ENCODE measurements at regions not wholly inside any gene's neighbourhood (a gene's known extent, or its start where the extent isn't known, plus 50 kb on each side); places are given as distances from the start of the nearest gene placed in this dataset.

DNA sequence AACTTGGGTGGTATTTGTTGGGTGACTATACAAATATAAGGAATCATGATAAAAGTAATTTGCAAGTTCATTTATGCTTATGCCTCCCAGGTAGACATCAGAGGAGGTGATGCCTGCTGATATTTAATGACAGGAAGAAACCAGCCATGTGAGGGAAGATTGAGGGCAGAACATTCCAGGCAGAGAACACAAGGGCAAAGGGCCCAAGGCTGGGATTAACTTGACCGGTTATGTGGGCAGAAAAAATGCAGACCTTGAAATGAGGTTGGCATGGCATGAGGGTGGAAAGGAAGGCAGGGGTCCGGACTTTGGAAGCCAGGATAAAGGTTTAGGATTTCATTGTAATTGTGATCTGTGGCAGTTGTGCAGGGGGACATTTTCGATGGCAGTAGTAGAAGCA, 68.0 kb upstream of the MTPN start:
- H3K79me2 ChIP-seq (ENCODE audit: insufficient read depth): no peaks in the 10 kb centered on the region
- no peaks in the 10 kb centered on the region for H4K20me1 ChIP-seq (ENCODE audit: insufficient read depth)
- no peak overlapping the region for H3K27ac ChIP-seq
- DNase-seq: no peak
- H3K9me3 ChIP-seq (ENCODE audit: low read depth): no peaks in the 10 kb centered on the region
- TF ChIP-seq EZH2phosphoT487 (IDR thresholded peaks at IDR 0.05; ENCODE audit: insufficient read depth, low read depth) (no peak), EZH2 (IDR thresholded peaks at IDR 0.05; ENCODE audit: insufficient read depth, poor library complexity, severe bottlenecking) (no peak)
- H3K36me3 ChIP-seq (ENCODE audit: low read depth): no peaks in the 10 kb centered on the region
- H2AFZ ChIP-seq: no peak overlapping the region
- WGBS, 2 experiments (ENCODE audit: low coverage in 1 of 2, low lambda C conversion rate in 2 of 2, missing lambda C conversion rate in 2 of 2): 43 to 54% methylated on average over 3 of the region's 3 CpGs
- no peak overlapping the region for H3K4me2 ChIP-seq (ENCODE audit: unreplicated experiment)
- H3F3A ChIP-seq (ENCODE audit: insufficient read depth): no peaks in the 10 kb centered on the region
- H3K9me2 ChIP-seq (ENCODE audit: insufficient read depth): no peaks in the 10 kb centered on the region
- no peaks in the 10 kb centered on the region for H3K4me1 ChIP-seq (ENCODE audit: insufficient read depth)
- in situ Hi-C loops (cut with MboI): no loop called here
- no peak overlapping the region for H3K4me3 ChIP-seq
- no peaks in the 10 kb centered on the region for H3K27me3 ChIP-seq (replicated peaks; ENCODE audit: insufficient read depth)
- no peak overlapping the region for H3K9ac ChIP-seq

DNA sequence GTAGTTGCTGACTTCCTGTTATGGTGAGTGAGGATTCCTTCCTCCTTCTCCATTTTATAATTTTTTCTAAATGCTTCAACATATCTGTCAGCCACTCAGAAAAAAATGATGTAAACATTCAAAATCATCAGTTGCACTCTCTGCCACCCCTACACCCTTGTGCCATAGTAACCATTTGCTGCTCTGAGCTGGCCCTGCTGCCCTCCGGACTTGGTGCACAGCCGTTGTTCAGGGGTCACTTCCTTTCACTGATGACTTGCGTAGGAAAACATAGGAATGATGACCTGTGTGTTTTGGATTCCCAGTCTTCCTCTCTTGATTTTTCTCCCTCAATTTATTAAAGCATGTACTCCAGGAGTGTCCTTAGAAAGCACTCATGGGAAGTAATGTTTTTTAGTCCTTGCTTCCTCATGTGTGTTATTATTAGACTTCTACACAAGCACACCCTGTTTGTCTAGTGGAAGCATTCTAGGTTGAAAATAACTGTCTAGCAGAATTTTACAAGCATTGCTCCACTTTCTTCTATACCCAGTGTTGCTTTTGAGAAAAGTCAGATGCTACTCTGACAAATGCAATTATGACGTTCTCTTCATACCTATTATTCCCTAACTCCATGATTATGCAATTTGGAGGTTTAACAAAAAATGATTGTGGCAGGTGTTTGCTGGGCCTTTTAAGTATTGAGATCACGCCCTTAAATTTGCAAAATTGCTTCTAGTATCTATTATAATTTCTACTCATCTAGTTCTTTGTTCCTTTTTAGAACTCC, 62.6 kb upstream of the MTPN start:
- H3K9ac ChIP-seq: no peak overlapping the region
- H3F3A ChIP-seq (ENCODE audit: insufficient read depth): no peaks in the 10 kb centered on the region
- H3K4me3 ChIP-seq: no peak overlapping the region
- no peaks in the 10 kb centered on the region for H3K27me3 ChIP-seq (replicated peaks; ENCODE audit: insufficient read depth)
- H3K4me2 ChIP-seq (ENCODE audit: unreplicated experiment): no peak overlapping the region
- H2AFZ ChIP-seq: no peak overlapping the region
- H3K36me3 ChIP-seq (ENCODE audit: low read depth): no peaks in the 10 kb centered on the region
- no peaks in the 10 kb centered on the region for H3K79me2 ChIP-seq (ENCODE audit: insufficient read depth)
- in situ Hi-C loops (cut with MboI): no loop called here
- no peaks in the 10 kb centered on the region for H3K9me3 ChIP-seq (ENCODE audit: low read depth)
- no peak for DNase-seq
- H3K9me2 ChIP-seq (ENCODE audit: insufficient read depth): no peaks in the 10 kb centered on the region
- H4K20me1 ChIP-seq (ENCODE audit: insufficient read depth): no peaks in the 10 kb centered on the region
- H3K4me1 ChIP-seq (ENCODE audit: insufficient read depth): no peaks in the 10 kb centered on the region
- WGBS, 2 experiments (ENCODE audit: low coverage in 1 of 2, low lambda C conversion rate in 2 of 2, missing lambda C conversion rate in 2 of 2): 55 to 60% methylated on average over 5 of the region's 5 CpGs
- TF ChIP-seq EZH2 (IDR thresholded peaks at IDR 0.05; ENCODE audit: insufficient read depth, poor library complexity, severe bottlenecking) (no peak), EZH2phosphoT487 (IDR thresholded peaks at IDR 0.05; ENCODE audit: insufficient read depth, low read depth) (no peak)
- H3K27ac ChIP-seq: no peak overlapping the region

DNA sequence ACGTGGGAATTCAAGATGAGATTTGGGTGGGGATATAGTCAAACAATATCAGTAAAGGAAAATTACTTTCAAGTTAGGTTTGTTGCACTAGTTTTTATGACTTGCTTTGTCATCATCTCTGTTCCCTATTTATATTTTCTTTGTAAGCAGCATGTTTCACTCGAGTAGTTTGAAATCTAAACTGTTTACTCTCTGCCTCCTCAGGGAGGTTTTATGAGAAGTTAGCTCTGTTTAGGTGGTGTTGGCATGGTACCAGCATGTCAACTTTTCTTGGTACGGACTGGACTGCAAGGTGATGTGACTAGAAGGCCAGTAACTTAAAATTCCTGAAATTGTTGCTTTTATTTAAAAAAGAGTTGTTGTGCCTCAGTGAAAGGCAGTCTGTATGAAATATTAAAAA, 59.2 kb upstream of the MTPN start:
- 58 to 62% methylated on average over 3 of the region's 3 CpGs for WGBS, 2 experiments (ENCODE audit: low coverage in 1 of 2, low lambda C conversion rate in 2 of 2, missing lambda C conversion rate in 2 of 2)
- no peak overlapping the region for H2AFZ ChIP-seq
- H3K79me2 ChIP-seq (ENCODE audit: insufficient read depth): no peaks in the 10 kb centered on the region
- no peaks in the 10 kb centered on the region for H4K20me1 ChIP-seq (ENCODE audit: insufficient read depth)
- in situ Hi-C loops (cut with MboI): no loop called here
- no peak overlapping the region for H3K27ac ChIP-seq
- H3K27me3 ChIP-seq (replicated peaks; ENCODE audit: insufficient read depth): peaks cover 3% of the 10 kb centered on the region; the same call in 1 of the 2 replicates
- H3K36me3 ChIP-seq (ENCODE audit: low read depth): no peaks in the 10 kb centered on the region
- H3K4me3 ChIP-seq: no peak overlapping the region
- TF ChIP-seq EZH2phosphoT487 (IDR thresholded peaks at IDR 0.05; ENCODE audit: insufficient read depth, low read depth): no peak
- TF ChIP-seq EZH2 (IDR thresholded peaks at IDR 0.05; ENCODE audit: insufficient read depth, poor library complexity, severe bottlenecking): no peak
- H3F3A ChIP-seq (ENCODE audit: insufficient read depth): no peaks in the 10 kb centered on the region
- H3K9ac ChIP-seq: no peak overlapping the region
- H3K9me3 ChIP-seq (ENCODE audit: low read depth): no peaks in the 10 kb centered on the region
- H3K4me1 ChIP-seq (ENCODE audit: insufficient read depth): no peaks in the 10 kb centered on the region
- DNase-seq: no peak
- H3K9me2 ChIP-seq (ENCODE audit: insufficient read depth): no peaks in the 10 kb centered on the region
- no peak overlapping the region for H3K4me2 ChIP-seq (ENCODE audit: unreplicated experiment)

DNA sequence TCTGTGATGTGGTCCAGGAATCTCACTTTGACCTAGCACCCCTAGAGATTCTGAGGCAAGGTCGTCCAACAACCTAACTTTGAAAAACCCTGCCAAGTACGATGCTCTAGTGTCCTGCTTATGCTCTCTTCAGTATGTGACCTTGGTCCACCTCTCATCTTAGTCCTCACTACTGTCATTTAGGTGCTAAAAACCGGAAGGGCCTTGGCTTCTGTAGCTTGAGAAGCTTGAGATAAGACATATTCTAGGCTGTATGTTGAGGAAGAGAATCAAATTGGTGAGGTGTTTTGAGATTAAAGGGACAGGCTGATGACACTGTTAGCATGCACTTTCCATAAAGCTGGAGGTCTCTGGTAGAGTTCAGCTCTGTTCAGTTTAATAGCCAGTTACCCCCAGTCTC, 57.0 kb upstream of the MTPN start:
- TF ChIP-seq EZH2phosphoT487 (IDR thresholded peaks at IDR 0.05; ENCODE audit: insufficient read depth, low read depth): no peak
- no peak for TF ChIP-seq EZH2 (IDR thresholded peaks at IDR 0.05; ENCODE audit: insufficient read depth, poor library complexity, severe bottlenecking)

More for the DNA sequence above, 57.0 kb upstream of the MTPN start:
- no peaks in the 10 kb centered on the region for H3K4me1 ChIP-seq (ENCODE audit: insufficient read depth)
- H3F3A ChIP-seq (ENCODE audit: insufficient read depth): no peaks in the 10 kb centered on the region
- H3K4me2 ChIP-seq (ENCODE audit: unreplicated experiment): no peak overlapping the region
- H2AFZ ChIP-seq: no peak overlapping the region
- no peaks in the 10 kb centered on the region for H4K20me1 ChIP-seq (ENCODE audit: insufficient read depth)
- in situ Hi-C loops (cut with MboI): no loop called here
- H3K4me3 ChIP-seq: no peak overlapping the region
- no peaks in the 10 kb centered on the region for H3K79me2 ChIP-seq (ENCODE audit: insufficient read depth)
- H3K9me3 ChIP-seq (ENCODE audit: low read depth): no peaks in the 10 kb centered on the region
- H3K27ac ChIP-seq: no peak overlapping the region
- DNase-seq: no peak
- H3K36me3 ChIP-seq (ENCODE audit: low read depth): no peaks in the 10 kb centered on the region
- H3K27me3 ChIP-seq (replicated peaks; ENCODE audit: insufficient read depth): peaks cover 10% of the 10 kb centered on the region
- no peaks in the 10 kb centered on the region for H3K9me2 ChIP-seq (ENCODE audit: insufficient read depth)
- no peak overlapping the region for H3K9ac ChIP-seq
- 10 to 13% methylated on average over 3 of the region's 3 CpGs for WGBS, 2 experiments (ENCODE audit: low coverage in 1 of 2, low lambda C conversion rate in 2 of 2, missing lambda C conversion rate in 2 of 2)

All from GM23248 (cell line).